ENCODE measurements at regions not wholly inside any gene's neighbourhood (a gene's known extent, or its start where the extent isn't known, plus 50 kb on each side); places are given as distances from the start of the nearest gene placed in this dataset.
"Not testable (repeated sequence)": the region's sequence is repeated elsewhere in the genome, so short reads cannot be mapped to it uniquely, and the experiment has no call there.

DNA sequence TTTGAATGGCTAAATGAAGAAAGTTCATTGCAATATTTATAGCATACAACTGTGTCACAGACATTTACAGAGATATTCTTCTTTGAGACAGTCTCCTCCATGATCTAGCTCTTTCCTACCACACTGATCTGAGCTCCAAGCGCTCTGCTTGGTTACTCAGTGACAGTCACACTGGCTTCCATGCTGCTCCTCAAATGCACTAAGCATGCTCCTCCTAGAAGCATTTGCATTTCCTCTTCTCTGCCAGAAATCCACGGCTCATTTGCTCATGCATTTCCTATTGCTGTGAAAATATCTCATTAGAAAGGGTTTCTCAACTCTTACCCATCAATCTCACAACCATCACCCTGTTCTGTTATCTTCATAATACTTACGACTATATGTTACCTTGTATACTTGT lies 208.2 kb downstream of the UBE2NL start:
- not testable (repeated sequence) for TF ChIP-seq ZNF318 (IDR thresholded peaks at IDR 0.05; ENCODE audit: borderline replicate concordance in 1 of 2, low read depth in 1 of 2); ARHGAP35 (IDR thresholded peaks at IDR 0.05; ENCODE audit: partially characterized antibody); BRF2 (IDR thresholded peaks at IDR 0.05; ENCODE audit: borderline replicate concordance, insufficient read depth, insufficient read length); ZC3H4 (CRISPR knock-in tag; IDR thresholded peaks at IDR 0.05; ENCODE audit: borderline replicate concordance); TCFL5 (CRISPR knock-in tag; conservative IDR thresholded peaks at IDR 0.05); BCLAF1 (IDR thresholded peaks at IDR 0.05; ENCODE audit: borderline replicate concordance in 1 of 2, control insufficient read depth in 1 of 2, low read depth in 2 of 2, low read length in 1 of 2); PHB2 (IDR thresholded peaks at IDR 0.05; ENCODE audit: low read depth); EP300 (IDR thresholded peaks at IDR 0.05; ENCODE audit: low read length)
- TF ChIP-seq, protein P1, sequence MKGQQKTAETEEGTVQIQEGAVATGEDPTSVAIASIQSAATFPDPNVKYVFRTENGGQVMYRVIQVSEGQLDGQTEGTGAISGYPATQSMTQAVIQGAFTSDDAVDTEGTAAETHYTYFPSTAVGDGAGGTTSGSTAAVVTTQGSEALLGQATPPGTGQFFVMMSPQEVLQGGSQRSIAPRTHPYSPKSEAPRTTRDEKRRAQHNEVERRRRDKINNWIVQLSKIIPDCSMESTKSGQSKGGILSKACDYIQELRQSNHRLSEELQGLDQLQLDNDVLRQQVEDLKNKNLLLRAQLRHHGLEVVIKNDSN (CRISPR knock-in tag; IDR thresholded peaks at IDR 0.05): not testable (repeated sequence)
- TF ChIP-seq, protein P2, sequence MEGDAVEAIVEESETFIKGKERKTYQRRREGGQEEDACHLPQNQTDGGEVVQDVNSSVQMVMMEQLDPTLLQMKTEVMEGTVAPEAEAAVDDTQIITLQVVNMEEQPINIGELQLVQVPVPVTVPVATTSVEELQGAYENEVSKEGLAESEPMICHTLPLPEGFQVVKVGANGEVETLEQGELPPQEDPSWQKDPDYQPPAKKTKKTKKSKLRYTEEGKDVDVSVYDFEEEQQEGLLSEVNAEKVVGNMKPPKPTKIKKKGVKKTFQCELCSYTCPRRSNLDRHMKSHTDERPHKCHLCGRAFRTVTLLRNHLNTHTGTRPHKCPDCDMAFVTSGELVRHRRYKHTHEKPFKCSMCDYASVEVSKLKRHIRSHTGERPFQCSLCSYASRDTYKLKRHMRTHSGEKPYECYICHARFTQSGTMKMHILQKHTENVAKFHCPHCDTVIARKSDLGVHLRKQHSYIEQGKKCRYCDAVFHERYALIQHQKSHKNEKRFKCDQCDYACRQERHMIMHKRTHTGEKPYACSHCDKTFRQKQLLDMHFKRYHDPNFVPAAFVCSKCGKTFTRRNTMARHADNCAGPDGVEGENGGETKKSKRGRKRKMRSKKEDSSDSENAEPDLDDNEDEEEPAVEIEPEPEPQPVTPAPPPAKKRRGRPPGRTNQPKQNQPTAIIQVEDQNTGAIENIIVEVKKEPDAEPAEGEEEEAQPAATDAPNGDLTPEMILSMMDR (IDR thresholded peaks at IDR 0.05 in 2 of 3, conservative IDR thresholded peaks at IDR 0.05 in 1 of 3; ENCODE audit: insufficient read depth in 2 of 3, low read depth in 1 of 3, low read length in 3 of 3): not testable (repeated sequence)
